K562 (cell line): ENCODE measurements at regions not wholly inside any gene's neighbourhood (a gene's known extent, or its start where the extent isn't known, plus 50 kb on each side); places are given as distances from the start of the nearest gene placed in this dataset.
A peak's percentile ranks its signal among the peaks of the same experiment; 100 is the strongest.

Source experiments
- ATAC-seq: fragments of 200-7000 bp; cut with Tn5 transposase; 3 replicates; pipeline ENCODE4 v1.9.1; 2020; ENCODE audit warnings: moderate library complexity
- BruUV-seq: library from RNA; stranded (reverse); fragments of 400-500 nt; replicated peaks from 2 replicates; lab custom pipeline; 2021; lab: Mats Ljungman, UMichigan
- CTCF ChIA-PET: fragments of 300-600 bp; formaldehyde crosslinking; extraction: SDS; loops from one replicate; lab custom pipeline; 2021; ENCODE audit warnings: low intra/inter-chr PET ratio; lab: Yijun Ruan, JAX
- POLR2A ChIA-PET: fragments of 300-600, 350-650 bp; sonication (Branson Sonifier 250); formaldehyde crosslinking; extraction: SDS; loops from one replicate; lab custom pipeline; 2021; ENCODE audit warnings: antibody characterized with exemption, inconsistent platforms; lab: Yijun Ruan, JAX
- DNase-seq, 4 experiments: peaks; one replicate each; pipeline versions ENCODE4 v3.0.0 to v3.0.0-alpha.2; 2011 to 2018; ENCODE audit warnings: low spot score in 3 of 4, mixed read lengths in 3 of 4; ENCODE audit errors: extremely low read depth in 1 of 4
- FAIRE-seq: peaks from 2 replicates; lab custom pipeline; 2011; peaks lifted over from hg19 to GRCh38; lab: Jason Lieb, UNC
- H2AFZ ChIP-seq: 2 replicates; pipeline ENCODE4 v1.6.0; 2011; ENCODE audit warnings: low read depth, low read length, control low read depth, inconsistent platforms
- H3K27ac ChIP-seq: fragments of 200-600 bp; 3 replicates; pipeline ENCODE4 v1.8.0; 2011; ENCODE audit warnings: low read depth, mild to moderate bottlenecking, control low read depth, inconsistent platforms, low read length, moderate library complexity, mixed read lengths; ENCODE audit errors: extremely low read depth
- H3K27me3 ChIP-seq, 2 experiments: fragments of 300-600 bp in 1 of 2; 2 replicates in 1 of 2; 3 replicates in 1 of 2; pipeline versions ENCODE4 v1.6.0 to v1.8.0; 2011; ENCODE audit warnings: inconsistent platforms in 2 of 2, low read length in 2 of 2, mild to moderate bottlenecking in 1 of 2, mixed read lengths in 1 of 2, moderate library complexity in 1 of 2; ENCODE audit not compliant: control insufficient read depth in 2 of 2, insufficient read depth in 2 of 2
- H3K36me3 ChIP-seq: fragments of 300-600 bp; 3 replicates; pipeline ENCODE4 v1.8.0; 2011; ENCODE audit warnings: mild to moderate bottlenecking, low read length, inconsistent platforms; ENCODE audit not compliant: control insufficient read depth, insufficient read depth
- H3K4me1 ChIP-seq, 2 experiments: fragments of 200-600 bp in 1 of 2; replicated peaks in 1 of 2; 2 replicates in 1 of 2; 3 replicates in 1 of 2; pipeline versions ENCODE4 v1.5.1 to v1.8.0; 2011; ENCODE audit warnings: inconsistent platforms in 2 of 2, low read length in 2 of 2, mild to moderate bottlenecking in 1 of 2, mixed read lengths in 1 of 2, moderate library complexity in 1 of 2; ENCODE audit not compliant: control insufficient read depth in 2 of 2, insufficient read depth in 2 of 2
- H3K4me2 ChIP-seq: 2 replicates; pipeline ENCODE4 v1.6.1; 2011; ENCODE audit warnings: low read length, control low read depth, inconsistent platforms, mixed read lengths; ENCODE audit not compliant: insufficient read depth
- H3K4me3 ChIP-seq: fragments of 200-600 bp; sonication (generic), shearing (Covaris generic); 2 replicates; pipeline ENCODE4 v1.5.1; 2016; ENCODE audit warnings: control low read depth, inconsistent platforms
- H3K79me2 ChIP-seq: fragments of 200-600 bp; 3 replicates; pipeline ENCODE4 v1.8.0; 2011; ENCODE audit warnings: low read length, inconsistent platforms; ENCODE audit not compliant: control insufficient read depth, insufficient read depth
- H3K9ac ChIP-seq, 2 experiments: 2 replicates each; pipeline versions ENCODE4 v1.6.0 to v1.6.1; 2011; ENCODE audit warnings: low read depth in 2 of 2, low read length in 2 of 2, control low read depth in 1 of 2, inconsistent platforms in 1 of 2, mild to moderate bottlenecking in 1 of 2, mixed read lengths in 1 of 2; ENCODE audit not compliant: insufficient read depth in 1 of 2
- H3K9me1 ChIP-seq: one replicate; pipeline ENCODE4 v1.6.0; 2011; ENCODE audit warnings: inconsistent platforms, mild to moderate bottlenecking, low read length, moderate library complexity; ENCODE audit not compliant: control insufficient read depth, insufficient read depth
- H3K9me3 ChIP-seq: replicated peaks from 2 replicates; pipeline ENCODE4 v1.5.1; 2011; ENCODE audit warnings: low read depth, low read length, inconsistent platforms; ENCODE audit not compliant: control insufficient read depth, insufficient read depth
- H4K20me1 ChIP-seq: replicated peaks from 2 replicates; pipeline ENCODE4 v1.6.1; 2011; ENCODE audit warnings: low read length, inconsistent platforms, mixed read lengths; ENCODE audit not compliant: control insufficient read depth, insufficient read depth
- NR2F6 ChIP-seq: fragments of 450-650 bp; formaldehyde crosslinking; IDR thresholded peaks from 2 replicates; pipeline ENCODE4 v1.4.0; 2020; ENCODE audit warnings: mild to moderate bottlenecking
- SP2 ChIP-seq: IDR thresholded peaks from 2 replicates; pipeline ENCODE4 v1.6.1; 2011; ENCODE audit warnings: mild to moderate bottlenecking, low read depth, low read length, moderate library complexity; ENCODE audit not compliant: poor library complexity, severe bottlenecking; ENCODE audit errors: extremely low read depth
- ZNF449 ChIP-seq: fragments of 250-450 bp; sonication (Bioruptor Pico); IDR thresholded peaks from 2 replicates; pipeline ENCODE4 v1.8.0; 2022; ENCODE audit warnings: moderate library complexity, mild to moderate bottlenecking, inconsistent platforms
- WGBS: fragments of 100-300 bp; shearing (Covaris generic); methylation state at CpG from one replicate; pipeline ENCODE4 v1.1.6; 2016; ENCODE audit warnings: low coverage, mixed read lengths; ENCODE audit not compliant: insufficient coverage; ENCODE audit errors: missing lambda C conversion rate; 5-methylcytosine and 5-hydroxymethylcytosine counted together
- in situ Hi-C: fragments of 300-500 bp; cut with MboI; formaldehyde crosslinking; loops from 4 replicates; pipeline ENCODE4 v1.15.0; 2018; ENCODE audit warnings: inconsistent platforms, mixed read lengths
- intact Hi-C: fragments of 100-400 bp; cut with micrococcal nuclease; formaldehyde crosslinking; loops from 2 replicates; pipeline ENCODE4 v1.14.2; 2022
- TF ChIP-seq, protein P1 (sequence below), 3 experiments: IDR thresholded peaks in 2 of 3; conservative IDR thresholded peaks in 1 of 3; 2 replicates each; pipeline ENCODE4 v1.5.1; 2011 to 2012; ENCODE audit warnings: low read length in 3 of 3, mild to moderate bottlenecking in 3 of 3, control low read depth in 2 of 3, improper control_type of control experiment in 1 of 3, inconsistent platforms in 1 of 3, low read depth in 1 of 3, mixed read lengths in 1 of 3, moderate library complexity in 1 of 3; ENCODE audit not compliant: insufficient read depth in 2 of 3

DNA sequence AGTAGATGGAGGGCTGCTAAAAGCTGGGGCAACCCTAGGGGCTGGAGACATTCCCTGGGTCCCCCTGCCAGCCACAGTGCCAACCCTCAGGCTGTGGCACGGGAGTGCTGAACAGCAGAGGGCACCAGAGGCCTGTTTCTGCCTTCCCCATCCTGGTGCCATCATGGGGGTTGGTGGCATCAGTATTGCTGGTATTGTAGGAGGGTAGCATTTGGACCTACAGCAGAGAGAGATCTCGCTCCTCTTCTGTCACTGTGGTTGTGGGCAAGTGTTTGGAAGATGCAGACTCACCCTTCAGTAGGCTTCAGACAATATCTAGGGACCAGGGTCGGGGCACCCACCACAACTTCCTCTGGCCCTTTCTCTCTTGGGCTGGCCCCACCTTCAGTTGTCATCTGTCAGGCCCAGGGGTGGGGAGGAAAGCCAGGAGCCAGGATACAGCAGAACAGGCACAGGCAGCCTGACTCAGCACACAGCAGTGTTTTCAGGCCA is 123.5 kb downstream of the RPLP1 start:
- ATAC-seq, result no peak
- no peak for DNase-seq
- Histone ChIP-seq H3K36me3 (no peaks in the 10 kb centered on the region), H4K20me1 (peaks cover 8% of the 10 kb centered on the region; the same call in 1 of the 2 replicates), H3K4me1 (no peaks in the 10 kb centered on the region), H3K4me3 (no peak overlapping the region), H3K4me2 (no peak overlapping the region), H2AFZ (no peak overlapping the region), H3K27ac (no peak overlapping the region), H3K79me2 (no peaks in the 10 kb centered on the region), H3K27me3 (peaks cover 11 to 38% of the 10 kb centered on the region in 2 experiments), H3K9me1 (no peaks in the 10 kb centered on the region), H3K9ac (no peak overlapping the region), H3K9me3 (no peaks in the 10 kb centered on the region)
- ChIA-PET POLR2A (no interaction called here), CTCF (no interaction called here)
- TF ChIP-seq NR2F6, result no peak
- TF ChIP-seq, protein P1, sequence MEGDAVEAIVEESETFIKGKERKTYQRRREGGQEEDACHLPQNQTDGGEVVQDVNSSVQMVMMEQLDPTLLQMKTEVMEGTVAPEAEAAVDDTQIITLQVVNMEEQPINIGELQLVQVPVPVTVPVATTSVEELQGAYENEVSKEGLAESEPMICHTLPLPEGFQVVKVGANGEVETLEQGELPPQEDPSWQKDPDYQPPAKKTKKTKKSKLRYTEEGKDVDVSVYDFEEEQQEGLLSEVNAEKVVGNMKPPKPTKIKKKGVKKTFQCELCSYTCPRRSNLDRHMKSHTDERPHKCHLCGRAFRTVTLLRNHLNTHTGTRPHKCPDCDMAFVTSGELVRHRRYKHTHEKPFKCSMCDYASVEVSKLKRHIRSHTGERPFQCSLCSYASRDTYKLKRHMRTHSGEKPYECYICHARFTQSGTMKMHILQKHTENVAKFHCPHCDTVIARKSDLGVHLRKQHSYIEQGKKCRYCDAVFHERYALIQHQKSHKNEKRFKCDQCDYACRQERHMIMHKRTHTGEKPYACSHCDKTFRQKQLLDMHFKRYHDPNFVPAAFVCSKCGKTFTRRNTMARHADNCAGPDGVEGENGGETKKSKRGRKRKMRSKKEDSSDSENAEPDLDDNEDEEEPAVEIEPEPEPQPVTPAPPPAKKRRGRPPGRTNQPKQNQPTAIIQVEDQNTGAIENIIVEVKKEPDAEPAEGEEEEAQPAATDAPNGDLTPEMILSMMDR (IDR thresholded peaks at IDR 0.05 in 2 of 3, conservative IDR thresholded peaks at IDR 0.05 in 1 of 3; ENCODE audit: insufficient read depth in 2 of 3, low read depth in 1 of 3, low read length in 3 of 3), result 0 out of 6 replicates have a peak, but pooled peaks of 1 of the 3 experiments have one; percentile 4
- intact Hi-C loops (no loop called here), in situ Hi-C loops (no loop called here)
- WGBS, result 0% methylated on average over 2 of the region's 3 CpGs
- FAIRE-seq, result no peak
- BruUV-seq, result no TSS peak

DNA sequence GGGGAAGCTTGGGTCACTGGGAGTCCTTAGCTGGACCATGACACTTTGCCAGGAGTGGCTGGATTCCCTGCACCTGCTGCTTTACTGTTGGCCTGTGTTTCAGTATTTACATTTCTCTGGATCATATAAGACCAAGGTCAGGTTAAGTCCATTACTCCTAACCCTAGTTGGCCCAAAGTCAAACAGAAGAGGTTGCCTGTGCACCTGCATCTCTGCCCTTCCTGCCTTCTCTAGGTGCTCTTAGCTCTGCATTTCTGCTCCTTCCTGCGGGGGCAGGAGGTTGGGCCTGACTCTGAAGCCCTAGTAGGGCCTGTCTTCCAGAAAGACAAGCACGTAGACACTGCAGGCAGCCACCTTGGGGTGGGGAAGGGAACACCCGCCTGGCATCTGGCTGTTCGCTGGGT is 124.3 kb downstream of the RPLP1 start:
- H3K36me3 ChIP-seq, result no peaks in the 10 kb centered on the region
- H3K27me3 ChIP-seq, result peaks cover 11 to 38% of the 10 kb centered on the region in 2 experiments
- in situ Hi-C loops, result no loop called here
- H3K4me1 ChIP-seq, result no peaks in the 10 kb centered on the region
- H3K4me2 ChIP-seq, result no peak overlapping the region
- no peaks in the 10 kb centered on the region for H3K9me1 ChIP-seq
- intact Hi-C loops, result no loop called here
- ATAC-seq, result no peak
- no TSS peak for BruUV-seq
- TF ChIP-seq ZNF449 (CRISPR knock-in tag) (no peak), SP2 (no peak)
- ChIA-PET POLR2A (interaction anchor here (0.6 kb wide), 1 partner anchor 15 kb away, joined by 4 read pairs; no protein-coding TSS in a partner anchor), CTCF (no interaction called here)
- H3K27ac ChIP-seq, result no peak overlapping the region
- H3K9ac ChIP-seq, result no peak overlapping the region
- FAIRE-seq, result no peak
- 3% methylated on average over 4 of the region's 4 CpGs for WGBS
- no peaks in the 10 kb centered on the region for H3K9me3 ChIP-seq
- no peak overlapping the region for H2AFZ ChIP-seq
- no peaks in the 10 kb centered on the region for H3K79me2 ChIP-seq
- H3K4me3 ChIP-seq, result no peak overlapping the region
- H4K20me1 ChIP-seq, result peaks cover 8% of the 10 kb centered on the region; the same call in 1 of the 2 replicates
- DNase-seq, result no peak
